ENCODE measurements at regions not wholly inside any gene's neighbourhood (a gene's known extent, or its start where the extent isn't known, plus 50 kb on each side); places are given as distances from the start of the nearest gene placed in this dataset.

- TF ChIP-seq CTCF (IDR thresholded peaks at IDR 0.05; ENCODE audit: insufficient read depth, low read length) (no peak), POLR2AphosphoS5 (IDR thresholded peaks at IDR 0.05; ENCODE audit: low read depth) (no peak), GABPA (IDR thresholded peaks at IDR 0.05; ENCODE audit: low read depth) (no peak), REST (IDR thresholded peaks at IDR 0.05; ENCODE audit: insufficient replicate concordance, low read depth) (no peak), SPI1 (IDR thresholded peaks at IDR 0.05; ENCODE audit: borderline replicate concordance, low read depth) (no peak)
These were observed 502.2 kb downstream of the MAFB start for GRCh38 chr20:40186826-40187225.
